ENCODE measurements at regions not wholly inside any gene's neighbourhood (a gene's known extent, or its start where the extent isn't known, plus 50 kb on each side); places are given as distances from the start of the nearest gene placed in this dataset.

GRCh38 chr6:114452785-114453401, 110.1 kb upstream of the HS3ST5 start:
- H3K4me3 ChIP-seq (ENCODE audit: low read length) = no peak overlapping the region
- DNase-seq (ENCODE audit: low read depth) = no peak
- TF ChIP-seq CTCF (conservative IDR thresholded peaks at IDR 0.05; ENCODE audit: low read length) = no peak

GRCh38 chr6:114450631-114451030, 107.8 kb upstream of the HS3ST5 start:
- no peak for DNase-seq (ENCODE audit: low read depth)
- TF ChIP-seq CTCF (conservative IDR thresholded peaks at IDR 0.05; ENCODE audit: low read length) = no peak

GRCh38 chr6:114449659-114450058, 106.8 kb upstream of the HS3ST5 start:
- no peak for TF ChIP-seq CTCF (conservative IDR thresholded peaks at IDR 0.05; ENCODE audit: low read length)
- DNase-seq (ENCODE audit: low read depth) = no peak
- H3K4me3 ChIP-seq (ENCODE audit: low read length) = no peak overlapping the region

More at GRCh38 chr6:114450631-114451030, 107.8 kb upstream of the HS3ST5 start:
- no peak overlapping the region for H3K4me3 ChIP-seq (ENCODE audit: low read length)

- H3K4me3 ChIP-seq (ENCODE audit: low read length) = no peak overlapping the region
- DNase-seq (ENCODE audit: low read depth) = no peak
- TF ChIP-seq CTCF (conservative IDR thresholded peaks at IDR 0.05; ENCODE audit: low read length) = no peak
Observed at GRCh38 chr6:114446342-114446741, 103.5 kb upstream of the HS3ST5 start.

GRCh38 chr6:114445846-114446245, 103.0 kb upstream of the HS3ST5 start:
- H3K4me3 ChIP-seq (ENCODE audit: low read length) = no peak overlapping the region
- no peak for DNase-seq (ENCODE audit: low read depth)
- TF ChIP-seq CTCF (conservative IDR thresholded peaks at IDR 0.05; ENCODE audit: low read length) = no peak

- TF ChIP-seq CTCF (conservative IDR thresholded peaks at IDR 0.05; ENCODE audit: low read length) = no peak
- DNase-seq (ENCODE audit: low read depth) = no peak
- H3K4me3 ChIP-seq (ENCODE audit: low read length) = no peak overlapping the region
Observed at GRCh38 chr6:114439411-114439810, 96.6 kb upstream of the HS3ST5 start.

- H3K4me3 ChIP-seq (ENCODE audit: low read length) = no peak overlapping the region
- DNase-seq (ENCODE audit: low read depth) = no peak
- no peak for TF ChIP-seq CTCF (conservative IDR thresholded peaks at IDR 0.05; ENCODE audit: low read length)
Observed at GRCh38 chr6:114437235-114437634, 94.4 kb upstream of the HS3ST5 start.
